ENCODE measurements at regions not wholly inside any gene's neighbourhood (a gene's known extent, or its start where the extent isn't known, plus 50 kb on each side); places are given as distances from the start of the nearest gene placed in this dataset.

- H3K4me3 ChIP-seq (ENCODE audit: low read length) = no peak overlapping the region
- TF ChIP-seq CTCF (conservative IDR thresholded peaks at IDR 0.05; ENCODE audit: low read depth, low read length) = no peak
- no peak for DNase-seq (ENCODE audit: low read depth)
Observed at GRCh38 chr1:101185421-101185820, 51.4 kb upstream of the S1PR1 start.

- TF ChIP-seq CTCF (conservative IDR thresholded peaks at IDR 0.05; ENCODE audit: low read depth, low read length) = no peak
- no peak for DNase-seq (ENCODE audit: low read depth)
- no peak overlapping the region for H3K4me3 ChIP-seq (ENCODE audit: low read length)
Observed at GRCh38 chr1:101183388-101183699, 53.5 kb upstream of the S1PR1 start.

- no peak for TF ChIP-seq CTCF (conservative IDR thresholded peaks at IDR 0.05; ENCODE audit: low read depth, low read length)
- no peak overlapping the region for H3K4me3 ChIP-seq (ENCODE audit: low read length)
Observed at GRCh38 chr1:101182627-101183387, 54.0 kb upstream of the S1PR1 start.

GRCh38 chr1:101181930-101182329, 54.9 kb upstream of the S1PR1 start:
- DNase-seq (ENCODE audit: low read depth) = no peak
- H3K4me3 ChIP-seq (ENCODE audit: low read length) = no peak overlapping the region
- no peak for TF ChIP-seq CTCF (conservative IDR thresholded peaks at IDR 0.05; ENCODE audit: low read depth, low read length)

More at GRCh38 chr1:101182627-101183387, 54.0 kb upstream of the S1PR1 start:
- no peak for DNase-seq (ENCODE audit: low read depth)

GRCh38 chr1:101178688-101179491, 57.9 kb upstream of the S1PR1 start:
- H3K4me3 ChIP-seq (ENCODE audit: low read length) = no peak overlapping the region
- TF ChIP-seq CTCF (conservative IDR thresholded peaks at IDR 0.05; ENCODE audit: low read depth, low read length) = no peak
- no peak for DNase-seq (ENCODE audit: low read depth)

- no peak for TF ChIP-seq CTCF (conservative IDR thresholded peaks at IDR 0.05; ENCODE audit: low read depth, low read length)
- no peak overlapping the region for H3K4me3 ChIP-seq (ENCODE audit: low read length)
- DNase-seq (ENCODE audit: low read depth) = no peak
Observed at GRCh38 chr1:101178341-101178687, 58.5 kb upstream of the S1PR1 start.

GRCh38 chr1:101175886-101176285, 60.9 kb upstream of the S1PR1 start:
- no peak overlapping the region for H3K4me3 ChIP-seq (ENCODE audit: low read length)
- DNase-seq (ENCODE audit: low read depth) = no peak
- TF ChIP-seq CTCF (conservative IDR thresholded peaks at IDR 0.05; ENCODE audit: low read depth, low read length) = no peak

Measured in retinal pigment epithelial cell (primary cell).